HCT116 (cell line): ENCODE measurements at regions not wholly inside any gene's neighbourhood (a gene's known extent, or its start where the extent isn't known, plus 50 kb on each side); places are given as distances from the start of the nearest gene placed in this dataset.

Experiments used
- ATAC-seq: fragments of 200-7000 bp; cut with Tn5 transposase; 2 replicates; pipeline ENCODE4 v1.9.1; 2020; ENCODE audit warnings: mild to moderate bottlenecking, moderate library complexity
- BruUV-seq: library from RNA; stranded (reverse); fragments of 400-500 nt; replicated peaks from 2 replicates; lab custom pipeline; 2021; lab: Mats Ljungman, UMichigan
- CTCF ChIA-PET: fragments of 300-600 bp; sonication (Branson Sonifier 250); formaldehyde crosslinking; loops from one replicate; lab custom pipeline; 2021; ENCODE audit warnings: antibody characterized with exemption; lab: Charles Lee
- POLR2A ChIA-PET: fragments of 300-600, 350-600 bp; sonication (Branson Sonifier 250); formaldehyde crosslinking; loops from one replicate; lab custom pipeline; 2021; ENCODE audit warnings: antibody characterized with exemption; lab: Charles Lee
- RAD21 ChIA-PET, 2 experiments: fragments of 300-600 bp; sonication (Branson Sonifier 250); formaldehyde crosslinking; loops; one replicate each; lab custom pipeline; 2023; ENCODE audit warnings: low total read pairs in 2 of 2; ENCODE audit not compliant: uncharacterized antibody in 2 of 2, unreplicated experiment in 2 of 2, low non-redundant PET in 1 of 2; lab: Charles Lee
- DNase-seq: peaks from one replicate; pipeline ENCODE4 v3.0.0-alpha.2; 2010; ENCODE audit warnings: low read depth, low spot score
- H2AFZ ChIP-seq: fragments of 200-600 bp; shearing (Covaris generic), sonication (generic); 2 replicates; pipeline ENCODE4 v1.6.1; 2017; ENCODE audit warnings: low read depth, mixed run types, mixed read lengths, antibody characterized with exemption, low read length; ENCODE audit not compliant: poor library complexity, severe bottlenecking
- H3K27ac ChIP-seq: 2 replicates; pipeline ENCODE4 v1.5.1; 2012; ENCODE audit warnings: low read depth, low read length
- H3K27me3 ChIP-seq: fragments of 200-600 bp; sonication (generic); 2 replicates; pipeline ENCODE4 v1.6.1; 2016; ENCODE audit warnings: mixed run types, low read length, mixed read lengths; ENCODE audit not compliant: insufficient read depth
- H3K36me3 ChIP-seq, 2 experiments: fragments of 200-500 bp in 1 of 2; fragments of 200-600 bp in 1 of 2; sonication (Bioruptor generic) in 1 of 2; sonication (generic) in 1 of 2; 2 replicates each; pipeline versions ENCODE4 v1.5.1 to v1.6.1; 2014 to 2016; ENCODE audit warnings: low read length in 2 of 2, inconsistent platforms in 1 of 2, mixed read lengths in 1 of 2, mixed run types in 1 of 2; ENCODE audit not compliant: insufficient read depth in 2 of 2, control insufficient read depth in 1 of 2
- H3K4me1 ChIP-seq, 2 experiments: fragments of 200-600 bp in 1 of 2; sonication (generic) in 1 of 2; 2 replicates each; pipeline versions ENCODE4 v1.5.1 to v1.6.1; 2012 to 2017; ENCODE audit warnings: low read length in 2 of 2, inconsistent platforms in 1 of 2, mild to moderate bottlenecking in 1 of 2, mixed read lengths in 1 of 2, mixed run types in 1 of 2, moderate library complexity in 1 of 2; ENCODE audit not compliant: insufficient read depth in 2 of 2, control insufficient read depth in 1 of 2
- H3K4me2 ChIP-seq: fragments of 200-600 bp; sonication (generic); 2 replicates; pipeline ENCODE4 v1.6.1; 2017; ENCODE audit warnings: mixed run types, low read length, mixed read lengths
- H3K4me3 ChIP-seq, 2 experiments: fragments of 200-600 bp in 1 of 2; sonication (generic) in 1 of 2; replicated peaks in 1 of 2; 2 replicates each; pipeline ENCODE4 v1.5.1; 2011 to 2016; ENCODE audit warnings: low read length in 2 of 2, control low read depth in 1 of 2, low read depth in 1 of 2, mild to moderate bottlenecking in 1 of 2, mixed read lengths in 1 of 2, mixed run types in 1 of 2
- H3K79me2 ChIP-seq: fragments of 200-600 bp; sonication (generic); 2 replicates; pipeline ENCODE4 v1.6.1; 2017; ENCODE audit warnings: mild to moderate bottlenecking, mixed run types, low read length, moderate library complexity, mixed read lengths; ENCODE audit not compliant: insufficient read depth
- H3K9ac ChIP-seq: fragments of 200-600 bp; sonication (generic); 2 replicates; pipeline ENCODE4 v1.6.1; 2016; ENCODE audit warnings: low read length, mixed read lengths
- H3K9me2 ChIP-seq: fragments of 200-600 bp; sonication (generic), shearing (Covaris generic); 2 replicates; pipeline ENCODE4 v1.6.1; 2017; ENCODE audit warnings: mixed run types, mild to moderate bottlenecking, moderate library complexity; ENCODE audit not compliant: insufficient read depth
- H3K9me3 ChIP-seq, 2 experiments: fragments of 200-500 bp in 1 of 2; fragments of 200-600 bp in 1 of 2; sonication (Bioruptor generic) in 1 of 2; sonication (generic) in 1 of 2; 2 replicates each; pipeline ENCODE4 v1.6.1; 2014 to 2017; ENCODE audit warnings: low read length in 2 of 2, mixed read lengths in 2 of 2, inconsistent platforms in 1 of 2, low read depth in 1 of 2, mild to moderate bottlenecking in 1 of 2, mixed run types in 1 of 2, moderate library complexity in 1 of 2; ENCODE audit not compliant: control insufficient read depth in 1 of 2, insufficient read depth in 1 of 2
- H4K20me1 ChIP-seq: fragments of 200-600 bp; sonication (generic), shearing (Covaris generic); 2 replicates; pipeline ENCODE4 v1.6.1; 2017; ENCODE audit warnings: mixed run types, mild to moderate bottlenecking, moderate library complexity; ENCODE audit not compliant: insufficient read depth
- CBX3 ChIP-seq: IDR thresholded peaks from 2 replicates; pipeline ENCODE4 v1.6.1; 2012; ENCODE audit warnings: low read depth
- CTCF ChIP-seq, 3 experiments: fragments of 200-600 bp in 1 of 3; sonication (generic) in 1 of 3; IDR thresholded peaks in 2 of 3; conservative IDR thresholded peaks in 1 of 3; 2 replicates each; pipeline ENCODE4 v1.5.1; 2012 to 2017; ENCODE audit warnings: low read depth in 2 of 3, low read length in 2 of 3, antibody characterized with exemption in 1 of 3, borderline replicate concordance in 1 of 3, control low read depth in 1 of 3, mild to moderate bottlenecking in 1 of 3, mixed read lengths in 1 of 3, mixed run types in 1 of 3, moderate library complexity in 1 of 3; ENCODE audit not compliant: insufficient read depth in 1 of 3
- EGR1 ChIP-seq: IDR thresholded peaks from 2 replicates; pipeline ENCODE4 v1.6.1; 2012; ENCODE audit warnings: low read depth
- ELF1 ChIP-seq: IDR thresholded peaks from 2 replicates; pipeline ENCODE4 v1.6.1; 2012; ENCODE audit warnings: low read depth, borderline replicate concordance
- EZH2 ChIP-seq: fragments of 200-600 bp; sonication (generic); IDR thresholded peaks from 2 replicates; pipeline ENCODE4 v1.6.1; 2017; ENCODE audit warnings: antibody characterized with exemption, mixed run types
- FOSL1 ChIP-seq: IDR thresholded peaks from 2 replicates; pipeline ENCODE4 v1.6.1; 2012; ENCODE audit warnings: low read depth
- JUND ChIP-seq: IDR thresholded peaks from 2 replicates; pipeline ENCODE4 v1.6.1; 2012
- MAX ChIP-seq: IDR thresholded peaks from 2 replicates; pipeline ENCODE4 v1.6.1; 2012
- POLR2A ChIP-seq: IDR thresholded peaks from 2 replicates; pipeline ENCODE4 v1.7.0; 2011; ENCODE audit warnings: borderline replicate concordance; ENCODE audit not compliant: insufficient read depth, insufficient read length; ENCODE audit errors: extremely low read depth
- RAD21 ChIP-seq: IDR thresholded peaks from 2 replicates; pipeline ENCODE4 v1.6.1; 2012; ENCODE audit warnings: low read depth, mild to moderate bottlenecking
- SIN3A ChIP-seq: IDR thresholded peaks from 2 replicates; pipeline ENCODE4 v1.6.1; 2012; ENCODE audit warnings: low read depth
- SP1 ChIP-seq: IDR thresholded peaks from 2 replicates; pipeline ENCODE4 v1.6.1; 2012; ENCODE audit warnings: low read depth
- TCF7L2 ChIP-seq: IDR thresholded peaks from 2 replicates; pipeline ENCODE4 v1.7.0; 2011; ENCODE audit warnings: borderline replicate concordance, inconsistent platforms; ENCODE audit not compliant: insufficient read depth, insufficient read length; ENCODE audit errors: extremely low read depth
- YY1 ChIP-seq: IDR thresholded peaks from 2 replicates; pipeline ENCODE4 v1.6.1; 2011; ENCODE audit warnings: low read length, low read depth, moderate library complexity, mild to moderate bottlenecking; ENCODE audit not compliant: insufficient replicate concordance; ENCODE audit errors: extremely low read depth
- ZBTB33 ChIP-seq: IDR thresholded peaks from 2 replicates; pipeline ENCODE4 v1.6.1; 2011; ENCODE audit warnings: mild to moderate bottlenecking, low read length, moderate library complexity; ENCODE audit not compliant: insufficient replicate concordance; ENCODE audit errors: extremely low read depth
- ZFX ChIP-seq: fragments of 450-650 bp; IDR thresholded peaks from 2 replicates; pipeline ENCODE4 v1.6.1; 2017
- ZNF274 ChIP-seq: fragments of 200-500 bp; sonication (Bioruptor generic); IDR thresholded peaks from 2 replicates; pipeline ENCODE4 v1.6.1; 2014; ENCODE audit warnings: mild to moderate bottlenecking, low read depth, low read length, inconsistent platforms
- intact Hi-C: fragments of 100-400 bp; cut with micrococcal nuclease; formaldehyde crosslinking; loops from 2 replicates; pipeline ENCODE4 v1.10.0; 2022

GRCh38 chr14:105689722-105690121, 163.3 kb downstream of the TMEM121 start (continued):
- TF ChIP-seq RAD21 (no peak), CTCF (IDR thresholded peaks at IDR 0.05 in 2 of 3, conservative IDR thresholded peaks at IDR 0.05 in 1 of 3; ENCODE audit: borderline replicate concordance in 1 of 3, insufficient read depth in 1 of 3, low read depth in 2 of 3, low read length in 2 of 3) (no peak), TCF7L2 (no peak), FOSL1 (no peak), ZNF274 (no peak), SP1 (no peak), POLR2A (no peak), ZFX (no peak), ZBTB33 (no peak)

GRCh38 chr14:105690671-105691070, 164.3 kb downstream of the TMEM121 start:
- no peaks in the 10 kb centered on the region for H3K9me2 ChIP-seq
- peaks cover 0 to 10% of the 10 kb centered on the region in 2 experiments; a peak in 1 of 4 replicates for H3K9me3 ChIP-seq
- no peaks in the 10 kb centered on the region for H3K27me3 ChIP-seq
- no peak overlapping the region for H3K4me3 ChIP-seq
- no peaks in the 10 kb centered on the region for H3K4me1 ChIP-seq
- no peak overlapping the region for H3K4me2 ChIP-seq
- ATAC-seq: no peak
- H3K79me2 ChIP-seq: no peaks in the 10 kb centered on the region
- H2AFZ ChIP-seq: no peak overlapping the region
- H4K20me1 ChIP-seq: no peaks in the 10 kb centered on the region
- intact Hi-C loops: no loop called here
- CTCF ChIA-PET: no interaction called here
- DNase-seq: no peak
- RAD21 ChIA-PET: no interaction called here
- POLR2A ChIA-PET: no interaction called here
- no peak overlapping the region for H3K9ac ChIP-seq
- H3K27ac ChIP-seq: no peak overlapping the region
- no TSS peak for BruUV-seq
- H3K36me3 ChIP-seq: no peaks in the 10 kb centered on the region
- no peak for TF ChIP-seq CTCF (IDR thresholded peaks at IDR 0.05 in 2 of 3, conservative IDR thresholded peaks at IDR 0.05 in 1 of 3; ENCODE audit: borderline replicate concordance in 1 of 3, insufficient read depth in 1 of 3, low read depth in 2 of 3, low read length in 2 of 3)
- no peak for TF ChIP-seq ZBTB33
- no peak for TF ChIP-seq MAX
- no peak for TF ChIP-seq FOSL1
- no peak for TF ChIP-seq SIN3A
- no peak for TF ChIP-seq JUND
- TF ChIP-seq EZH2: no peak
- TF ChIP-seq SP1: no peak
- no peak for TF ChIP-seq EGR1
- no peak for TF ChIP-seq CBX3
- TF ChIP-seq ELF1: no peak
- no peak for TF ChIP-seq YY1
- TF ChIP-seq RAD21: no peak
